Muscle layer of duodenum (tissue), 2 donors: ENCODE measurements at regions not wholly inside any gene's neighbourhood (a gene's known extent, or its start where the extent isn't known, plus 50 kb on each side); places are given as distances from the start of the nearest gene placed in this dataset.
"Not testable (repeated sequence)": the region's sequence is repeated elsewhere in the genome, so short reads cannot be mapped to it uniquely, and the experiment has no call there.

Experiments used
- H3K27ac ChIP-seq: one replicate; pipeline ENCODE4 v1.7.0; 2013; ENCODE audit warnings: mild to moderate bottlenecking, low read length
- H3K27me3 ChIP-seq: one replicate; pipeline ENCODE4 v1.7.0; 2013; ENCODE audit warnings: low read depth, mild to moderate bottlenecking, control low read depth, low read length
- H3K36me3 ChIP-seq, 2 donors: one replicate each; pipeline ENCODE4 v1.7.0; 2013; ENCODE audit warnings: low read length in 2 of 2, control low read depth in 1 of 2, mild to moderate bottlenecking in 1 of 2; ENCODE audit not compliant: insufficient read depth in 2 of 2, control insufficient read depth in 1 of 2
- H3K4me1 ChIP-seq, 2 donors: one replicate each; pipeline ENCODE4 v1.7.0; 2013; ENCODE audit warnings: low read length in 2 of 2, mild to moderate bottlenecking in 2 of 2, control low read depth in 1 of 2, moderate library complexity in 1 of 2; ENCODE audit not compliant: insufficient read depth in 2 of 2, control insufficient read depth in 1 of 2
- H3K4me3 ChIP-seq, 2 donors: one replicate each; pipeline ENCODE4 v1.7.0; 2013; ENCODE audit warnings: low read length in 2 of 2, low read depth in 1 of 2, mild to moderate bottlenecking in 1 of 2
- H3K9me3 ChIP-seq, 2 donors: one replicate each; pipeline ENCODE4 v1.7.0; 2013; ENCODE audit warnings: low read length in 2 of 2, control low read depth in 1 of 2, mild to moderate bottlenecking in 1 of 2; ENCODE audit not compliant: control insufficient read depth in 1 of 2
- donor health status: healthy.

DNA sequence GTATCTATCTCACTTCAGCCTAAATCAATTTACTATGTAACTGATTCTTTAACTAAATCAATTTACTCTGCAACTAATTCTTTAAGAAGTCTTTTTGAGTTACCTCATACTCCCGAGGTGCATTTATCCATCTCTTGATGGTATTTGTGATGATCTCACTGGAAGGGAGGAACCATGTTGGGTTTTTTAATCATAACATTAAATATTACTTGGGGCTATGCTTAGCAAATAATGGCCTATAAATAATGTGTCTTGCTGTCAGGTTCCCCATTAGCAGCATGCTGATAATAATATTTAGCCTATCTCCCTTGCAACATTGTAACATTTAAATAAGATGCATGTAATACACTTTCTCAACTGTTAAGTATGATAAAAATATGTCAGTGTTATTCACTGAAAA lies 411.3 kb downstream of the SLITRK1 start:
- Histone ChIP-seq H3K36me3 (no peaks in the 10 kb centered on the region), H3K4me1 (no peaks in the 10 kb centered on the region), H3K27ac (no peak overlapping the region), H3K27me3 (no peaks in the 10 kb centered on the region), H3K4me3 (no peak overlapping the region), H3K9me3 (no peaks in the 10 kb centered on the region)

DNA sequence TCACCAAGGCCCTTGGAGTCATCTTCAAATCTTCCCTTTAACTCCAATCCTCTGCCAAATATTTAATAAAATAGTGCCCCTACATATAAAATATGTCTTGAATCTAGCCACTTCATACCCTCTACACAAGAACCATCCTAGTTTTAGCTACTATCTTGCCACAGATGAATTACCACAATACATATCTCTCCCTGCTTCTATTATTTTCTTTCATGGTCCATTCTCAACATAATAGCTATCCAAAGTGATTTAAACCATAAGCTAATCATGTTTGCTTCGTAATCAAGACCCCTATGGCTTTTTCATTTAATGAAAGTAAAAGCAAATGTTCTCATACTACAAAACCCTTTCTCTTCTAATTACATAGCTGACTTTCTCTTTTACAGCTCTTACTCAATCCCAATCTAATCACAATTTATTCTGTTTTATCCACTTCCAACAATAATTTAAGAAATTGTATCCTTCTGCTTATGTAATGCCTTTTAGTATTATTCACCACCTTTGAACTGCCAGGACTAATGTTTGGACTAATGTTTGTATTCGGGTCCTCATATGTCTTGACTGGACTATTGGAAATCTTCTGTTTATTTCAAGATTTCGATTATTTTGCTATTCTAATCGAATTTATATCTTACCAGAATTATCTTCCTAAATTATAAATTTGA lies 412.0 kb downstream of the SLITRK1 start:
- H3K36me3 ChIP-seq, result no peaks in the 10 kb centered on the region
- no peaks in the 10 kb centered on the region for H3K9me3 ChIP-seq
- H3K27ac ChIP-seq, result no peak overlapping the region
- no peaks in the 10 kb centered on the region for H3K4me1 ChIP-seq
- H3K4me3 ChIP-seq, result no peak overlapping the region
- H3K27me3 ChIP-seq, result no peaks in the 10 kb centered on the region

GRCh38 chr13:83453723-83454122 lies 428.6 kb downstream of the SLITRK1 start:
- Histone ChIP-seq H3K4me3 (no peak overlapping the region), H3K4me1 (peaks cover 0 to 5% of the 10 kb centered on the region in 2 donors), H3K27ac (no peak overlapping the region), H3K9me3 (no peaks in the 10 kb centered on the region), H3K27me3 (no peaks in the 10 kb centered on the region), H3K36me3 (no peaks in the 10 kb centered on the region)

DNA sequence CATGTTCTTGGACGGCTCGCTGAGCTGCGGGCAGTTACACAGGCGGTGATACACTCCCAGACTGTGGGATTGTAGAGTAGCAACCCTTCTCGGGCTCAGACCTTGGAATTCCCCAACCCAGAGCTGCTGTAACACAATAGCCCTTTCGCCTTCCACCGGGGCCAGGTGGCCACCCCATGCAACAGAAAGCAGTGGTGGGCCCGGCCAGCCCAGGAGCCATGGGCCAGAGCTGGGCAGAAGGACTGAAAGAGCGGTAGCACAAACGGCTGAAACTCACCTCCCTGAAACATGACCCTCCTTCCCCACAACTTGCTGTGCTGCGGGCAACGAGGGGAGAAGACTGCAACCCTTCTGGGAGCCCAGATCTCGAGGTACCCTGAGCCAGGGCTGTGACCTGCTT lies 429.0 kb downstream of the SLITRK1 start:
- Histone ChIP-seq H3K27me3 (no peaks in the 10 kb centered on the region), H3K4me3 (no peak overlapping the region), H3K4me1 (peaks cover 0 to 5% of the 10 kb centered on the region in 2 donors), H3K9me3 (no peaks in the 10 kb centered on the region), H3K36me3 (no peaks in the 10 kb centered on the region), H3K27ac (no peak overlapping the region)

- H3K27ac ChIP-seq, result no peak overlapping the region
- H3K4me1 ChIP-seq, result peaks cover 0 to 5% of the 10 kb centered on the region in 2 donors
- no peak overlapping the region for H3K4me3 ChIP-seq
- H3K27me3 ChIP-seq, result no peaks in the 10 kb centered on the region
- no peaks in the 10 kb centered on the region for H3K9me3 ChIP-seq
- no peaks in the 10 kb centered on the region for H3K36me3 ChIP-seq
Observed at GRCh38 chr13:83452292-83452950, 429.9 kb downstream of the SLITRK1 start.

- Histone ChIP-seq H3K27ac (no peak overlapping the region), H3K4me1 (peaks cover 0 to 5% of the 10 kb centered on the region in 2 donors), H3K9me3 (no peaks in the 10 kb centered on the region), H3K36me3 (no peaks in the 10 kb centered on the region), H3K4me3 (no peak overlapping the region), H3K27me3 (no peaks in the 10 kb centered on the region)
Observed at GRCh38 chr13:83450591-83450990, 431.7 kb downstream of the SLITRK1 start.

GRCh38 chr13:83449668-83450395 lies 432.4 kb downstream of the SLITRK1 start:
- no peaks in the 10 kb centered on the region for H3K9me3 ChIP-seq
- H3K36me3 ChIP-seq, result no peaks in the 10 kb centered on the region
- H3K27me3 ChIP-seq, result no peaks in the 10 kb centered on the region
- no peak overlapping the region for H3K4me3 ChIP-seq
- peaks cover 0 to 5% of the 10 kb centered on the region in 2 donors for H3K4me1 ChIP-seq
- H3K27ac ChIP-seq, result no peak overlapping the region

DNA sequence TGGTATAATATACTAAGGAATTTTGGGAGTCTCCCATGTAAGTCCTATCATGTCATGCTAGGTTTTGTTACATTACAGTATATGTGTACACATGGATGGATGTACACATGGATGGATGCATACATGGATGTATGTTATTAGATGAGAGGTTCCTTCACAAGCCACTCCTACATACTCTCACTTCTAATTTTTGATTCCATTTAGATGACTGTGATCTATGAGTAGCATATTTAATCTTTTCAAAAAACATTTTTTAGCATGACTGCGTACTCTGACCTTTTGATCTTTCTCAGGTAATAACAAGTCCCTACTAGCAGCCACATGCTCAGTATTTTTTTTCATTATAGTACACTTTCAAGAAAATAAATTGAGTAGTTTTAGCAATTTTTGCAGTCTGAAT lies 441.8 kb downstream of the SLITRK1 start:
- Histone ChIP-seq H3K9me3 (no peaks in the 10 kb centered on the region), H3K27ac (no peak overlapping the region), H3K4me3 (no peak overlapping the region), H3K27me3 (no peaks in the 10 kb centered on the region), H3K4me1 (no peaks in the 10 kb centered on the region), H3K36me3 (no peaks in the 10 kb centered on the region)

DNA sequence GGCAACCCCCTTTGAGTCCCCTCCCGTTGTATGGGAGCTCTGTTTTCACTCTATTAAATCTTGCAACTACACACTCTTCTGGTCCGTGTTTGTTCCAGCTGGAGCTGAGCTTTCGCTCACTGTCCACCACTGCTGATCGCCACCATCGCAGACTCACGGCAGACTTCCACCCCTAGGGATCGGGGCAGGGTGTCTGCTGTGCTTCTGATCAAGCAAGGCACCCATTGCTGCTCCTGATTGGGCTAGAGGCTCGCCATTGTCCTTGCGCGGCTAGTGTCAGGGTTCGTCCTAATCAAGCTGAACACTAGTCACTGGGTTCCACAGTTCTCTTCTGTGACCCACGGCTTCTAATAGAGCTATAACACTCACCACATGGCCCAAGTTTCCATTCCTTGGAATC lies 442.8 kb downstream of the SLITRK1 start:
- not testable (repeated sequence) for H3K9me3 ChIP-seq

DNA sequence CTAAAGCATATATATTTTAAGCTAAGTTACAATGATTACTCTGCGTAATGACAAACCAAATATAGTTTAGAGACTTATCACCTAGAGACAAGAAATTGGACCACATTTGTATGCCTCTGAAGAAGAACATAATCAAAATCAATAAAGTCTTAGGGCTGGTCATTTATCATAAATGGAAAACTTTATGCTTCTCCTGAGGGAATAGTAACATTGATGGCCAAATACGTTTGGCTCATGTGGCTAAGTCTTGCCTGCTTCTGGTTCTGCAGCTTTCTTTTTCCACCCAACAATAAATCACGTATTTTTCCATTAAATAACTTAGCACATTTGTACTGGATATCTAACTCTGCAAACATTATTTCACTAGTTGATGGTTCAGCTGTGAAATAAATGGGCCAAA lies 458.4 kb downstream of the SLITRK1 start:
- Histone ChIP-seq H3K27me3 (no peaks in the 10 kb centered on the region), H3K4me3 (no peak overlapping the region)

More for the DNA sequence above, 442.8 kb downstream of the SLITRK1 start:
- H3K4me3 ChIP-seq, H3K4me1 ChIP-seq, H3K36me3 ChIP-seq, H3K27ac ChIP-seq, H3K27me3 ChIP-seq: not testable (repeated sequence)

GRCh38 chr13:83423381-83423780 lies 458.9 kb downstream of the SLITRK1 start:
- Histone ChIP-seq H3K4me3 (no peak overlapping the region), H3K4me1 (no peaks in the 10 kb centered on the region)

More for the DNA sequence above, 458.4 kb downstream of the SLITRK1 start:
- peaks cover 4 to 16% of the 10 kb centered on the region in 2 donors for H3K9me3 ChIP-seq
- no peaks in the 10 kb centered on the region for H3K4me1 ChIP-seq
- H3K27ac ChIP-seq, result no peak overlapping the region
- no peaks in the 10 kb centered on the region for H3K36me3 ChIP-seq

More at GRCh38 chr13:83423381-83423780, 458.9 kb downstream of the SLITRK1 start:
- no peaks in the 10 kb centered on the region for H3K36me3 ChIP-seq
- no peak overlapping the region for H3K27ac ChIP-seq
- H3K9me3 ChIP-seq, result peaks cover 4 to 16% of the 10 kb centered on the region in 2 donors
- no peaks in the 10 kb centered on the region for H3K27me3 ChIP-seq
